ENCODE measurements at regions not wholly inside any gene's neighbourhood (a gene's known extent, or its start where the extent isn't known, plus 50 kb on each side); places are given as distances from the start of the nearest gene placed in this dataset.

DNA sequence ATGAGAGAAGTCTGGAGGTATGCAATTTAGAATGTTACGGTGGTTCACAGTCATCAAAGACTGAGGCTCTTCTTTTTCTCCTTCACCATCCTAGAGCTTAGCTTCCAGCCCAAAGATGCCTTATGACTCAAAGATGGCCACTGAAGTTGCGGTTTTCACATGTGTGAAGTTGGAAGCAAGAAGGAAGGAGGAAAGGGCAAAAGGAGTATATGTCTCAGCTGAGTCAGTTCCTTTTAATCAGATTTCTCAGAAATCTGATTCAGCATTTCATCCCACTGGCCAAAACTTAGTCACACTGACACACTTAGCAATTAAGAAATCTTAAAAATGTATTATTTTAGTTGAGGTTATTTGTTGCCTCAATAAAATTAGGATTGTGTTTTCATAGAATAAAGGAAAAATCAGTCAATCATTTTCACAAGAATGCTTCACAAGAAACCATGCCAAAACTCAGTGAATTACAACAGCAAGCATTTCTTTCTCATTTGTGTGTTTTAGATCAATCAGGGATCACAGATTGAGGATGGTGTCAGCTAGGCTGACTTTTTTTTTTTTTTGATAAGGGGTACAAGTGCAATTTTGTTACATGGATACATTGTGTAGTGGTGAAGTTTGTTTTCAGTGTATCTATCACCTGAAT is 211.1 kb upstream of the GADL1 start:
- DNase-seq (ENCODE audit: low spot score) (no peak), FAIRE-seq (no peak), ATAC-seq (no peak)
- H3K4me3 ChIP-seq (replicated peaks in 1 of 3; ENCODE audit: insufficient read depth in 1 of 3, low read depth in 2 of 3, low read length in 3 of 3) = no peak overlapping the region
- H3K36me3 ChIP-seq (replicated peaks in 1 of 2; ENCODE audit: control insufficient read depth in 1 of 2, insufficient read depth in 2 of 2, low read length in 2 of 2) = no peaks in the 10 kb centered on the region
- intact Hi-C loops (cut with micrococcal nuclease; ENCODE audit: unreplicated experiment) = no loop called here
- CTCF ChIA-PET (ENCODE audit: low intra/inter-chr PET ratio, low total read pairs) = no interaction called here
- no peaks in the 10 kb centered on the region for H3K79me2 ChIP-seq (ENCODE audit: insufficient read depth, low read length)
- no peaks in the 10 kb centered on the region for H3K9me3 ChIP-seq (ENCODE audit: low read length)
- POLR2A ChIA-PET = no interaction called here
- in situ Hi-C loops (cut with HindIII; ENCODE audit: extremely low pct_ligation_motif_present, low pct_unique_long_range_greater_than_20kb) = no loop called here
- no peaks in the 10 kb centered on the region for H3K4me1 ChIP-seq (ENCODE audit: insufficient read depth, low read length)
- no peaks in the 10 kb centered on the region for H3K27me3 ChIP-seq (ENCODE audit: control insufficient read depth in 1 of 2, insufficient read depth in 2 of 2, low read length in 2 of 2)
- H2AFZ ChIP-seq (ENCODE audit: low read length) = no peak overlapping the region
- no peak overlapping the region for H3K27ac ChIP-seq (ENCODE audit: extremely low read length, insufficient read depth, low read length)
- 64% methylated on average over 2 of the region's 2 CpGs for WGBS (ENCODE audit: low lambda C conversion rate)
- no peak overlapping the region for H3K4me2 ChIP-seq (ENCODE audit: low read depth, low read length)
- no peaks in the 10 kb centered on the region for H4K20me1 ChIP-seq (ENCODE audit: insufficient read depth, low read length)
- no peak overlapping the region for H3K9ac ChIP-seq (ENCODE audit: insufficient read depth, low read depth, low read length)
- no TSS peak for BruUV-seq (replicated peaks)
- peak in 1 of 2 experiments; percentile 25; a peak in 1 of 4 replicates for TF ChIP-seq MAFK (conservative IDR thresholded peaks at IDR 0.05 in 1 of 2, IDR thresholded peaks at IDR 0.05 in 1 of 2; ENCODE audit: low read length in 2 of 2)
- TF ChIP-seq ZNF251 (CRISPR knock-in tag; IDR thresholded peaks at IDR 0.05) = no peak

DNA sequence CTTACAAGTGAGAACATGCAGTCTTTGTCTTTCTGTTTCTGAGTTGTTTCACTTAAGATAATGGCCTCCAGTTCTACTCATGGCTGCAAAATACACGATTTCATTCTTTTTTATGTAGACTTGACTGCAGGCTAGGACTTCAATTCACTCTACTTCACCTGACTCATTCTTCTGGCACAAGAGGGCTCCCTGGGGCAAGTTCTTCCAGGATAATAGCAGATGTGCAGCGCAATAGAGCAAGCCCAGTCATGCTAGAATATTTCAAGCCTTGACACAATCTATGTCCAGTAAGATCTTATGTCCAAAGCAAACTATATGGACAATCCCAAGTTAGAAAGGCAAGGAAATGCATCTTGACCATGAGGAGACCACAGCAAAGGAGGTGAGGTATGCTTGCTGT is 211.7 kb upstream of the GADL1 start:
- Histone ChIP-seq H3K9me3 (ENCODE audit: low read length) (no peaks in the 10 kb centered on the region), H3K79me2 (ENCODE audit: insufficient read depth, low read length) (no peaks in the 10 kb centered on the region), H3K9ac (ENCODE audit: insufficient read depth, low read depth, low read length) (no peak overlapping the region), H4K20me1 (ENCODE audit: insufficient read depth, low read length) (no peaks in the 10 kb centered on the region), H2AFZ (ENCODE audit: low read length) (no peak overlapping the region), H3K4me3 (replicated peaks in 1 of 3; ENCODE audit: insufficient read depth in 1 of 3, low read depth in 2 of 3, low read length in 3 of 3) (no peak overlapping the region), H3K27ac (ENCODE audit: extremely low read length, insufficient read depth, low read length) (no peak overlapping the region), H3K4me1 (ENCODE audit: insufficient read depth, low read length) (no peaks in the 10 kb centered on the region), H3K36me3 (replicated peaks in 1 of 2; ENCODE audit: control insufficient read depth in 1 of 2, insufficient read depth in 2 of 2, low read length in 2 of 2) (no peaks in the 10 kb centered on the region), H3K27me3 (ENCODE audit: control insufficient read depth in 1 of 2, insufficient read depth in 2 of 2, low read length in 2 of 2) (no peaks in the 10 kb centered on the region), H3K4me2 (ENCODE audit: low read depth, low read length) (no peak overlapping the region)
- FAIRE-seq (no peak), DNase-seq (ENCODE audit: low spot score) (peak; percentile 3), ATAC-seq (peak; percentile 44; the same call in 2 of the 3 replicates)
- TF ChIP-seq, protein P1, sequence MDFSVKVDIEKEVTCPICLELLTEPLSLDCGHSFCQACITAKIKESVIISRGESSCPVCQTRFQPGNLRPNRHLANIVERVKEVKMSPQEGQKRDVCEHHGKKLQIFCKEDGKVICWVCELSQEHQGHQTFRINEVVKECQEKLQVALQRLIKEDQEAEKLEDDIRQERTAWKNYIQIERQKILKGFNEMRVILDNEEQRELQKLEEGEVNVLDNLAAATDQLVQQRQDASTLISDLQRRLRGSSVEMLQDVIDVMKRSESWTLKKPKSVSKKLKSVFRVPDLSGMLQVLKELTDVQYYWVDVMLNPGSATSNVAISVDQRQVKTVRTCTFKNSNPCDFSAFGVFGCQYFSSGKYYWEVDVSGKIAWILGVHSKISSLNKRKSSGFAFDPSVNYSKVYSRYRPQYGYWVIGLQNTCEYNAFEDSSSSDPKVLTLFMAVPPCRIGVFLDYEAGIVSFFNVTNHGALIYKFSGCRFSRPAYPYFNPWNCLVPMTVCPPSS (IDR thresholded peaks at IDR 0.05) = no peak
- TF ChIP-seq, protein P2, sequence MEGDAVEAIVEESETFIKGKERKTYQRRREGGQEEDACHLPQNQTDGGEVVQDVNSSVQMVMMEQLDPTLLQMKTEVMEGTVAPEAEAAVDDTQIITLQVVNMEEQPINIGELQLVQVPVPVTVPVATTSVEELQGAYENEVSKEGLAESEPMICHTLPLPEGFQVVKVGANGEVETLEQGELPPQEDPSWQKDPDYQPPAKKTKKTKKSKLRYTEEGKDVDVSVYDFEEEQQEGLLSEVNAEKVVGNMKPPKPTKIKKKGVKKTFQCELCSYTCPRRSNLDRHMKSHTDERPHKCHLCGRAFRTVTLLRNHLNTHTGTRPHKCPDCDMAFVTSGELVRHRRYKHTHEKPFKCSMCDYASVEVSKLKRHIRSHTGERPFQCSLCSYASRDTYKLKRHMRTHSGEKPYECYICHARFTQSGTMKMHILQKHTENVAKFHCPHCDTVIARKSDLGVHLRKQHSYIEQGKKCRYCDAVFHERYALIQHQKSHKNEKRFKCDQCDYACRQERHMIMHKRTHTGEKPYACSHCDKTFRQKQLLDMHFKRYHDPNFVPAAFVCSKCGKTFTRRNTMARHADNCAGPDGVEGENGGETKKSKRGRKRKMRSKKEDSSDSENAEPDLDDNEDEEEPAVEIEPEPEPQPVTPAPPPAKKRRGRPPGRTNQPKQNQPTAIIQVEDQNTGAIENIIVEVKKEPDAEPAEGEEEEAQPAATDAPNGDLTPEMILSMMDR (CRISPR knock-in tag; IDR thresholded peaks at IDR 0.05) = peak; percentile 45
- TF ChIP-seq ZMYM2 (CRISPR knock-in tag; IDR thresholded peaks at IDR 0.05) = no peak
- TF ChIP-seq STAG1 (CRISPR knock-in tag; IDR thresholded peaks at IDR 0.05) = peak; percentile 41; the same call in 1 of the 2 replicates
- POLR2A ChIA-PET = no interaction called here
- no TSS peak for BruUV-seq (replicated peaks)
- WGBS (ENCODE audit: low lambda C conversion rate) = 0% methylated on average over 2 of the region's 2 CpGs
- intact Hi-C loops (cut with micrococcal nuclease; ENCODE audit: unreplicated experiment) (no loop called here), in situ Hi-C loops (cut with HindIII; ENCODE audit: extremely low pct_ligation_motif_present, low pct_unique_long_range_greater_than_20kb) (no loop called here)
- CTCF ChIA-PET (ENCODE audit: low intra/inter-chr PET ratio, low total read pairs) = no interaction called here

All from HepG2 (cell line).